HG03159 (cell line): ENCODE measurements at regions not wholly inside any gene's neighbourhood (a gene's known extent, or its start where the extent isn't known, plus 50 kb on each side); places are given as distances from the start of the nearest gene placed in this dataset.

Source experiments
- ATAC-seq: cut with Tn5 transposase; IDR thresholded peaks from one replicate; pipeline ENCODE4 v1.9.1; 2021; ENCODE audit warnings: mild to moderate bottlenecking, moderate library complexity; ENCODE audit not compliant: unreplicated experiment

- no peak for ATAC-seq
Observed at GRCh38 chr4:182142176-182143085, 100.8 kb upstream of the TENM3 start.

GRCh38 chr4:182143086-182143821 lies 99.9 kb upstream of the TENM3 start:
- no peak for ATAC-seq

- peak; percentile 28 for ATAC-seq
Observed at GRCh38 chr4:182143822-182144625, 99.2 kb upstream of the TENM3 start.

- peak; percentile 39 for ATAC-seq
Observed at GRCh38 chr4:182144626-182145333, 98.4 kb upstream of the TENM3 start.

GRCh38 chr4:182145334-182145905 lies 97.8 kb upstream of the TENM3 start:
- no peak for ATAC-seq

GRCh38 chr4:182147391-182147790 lies 95.8 kb upstream of the TENM3 start:
- no peak for ATAC-seq

GRCh38 chr4:182150645-182151044 lies 92.6 kb upstream of the TENM3 start:
- no peak for ATAC-seq

- ATAC-seq, result no peak
Observed at GRCh38 chr4:182155806-182156205, 87.4 kb upstream of the TENM3 start.

- ATAC-seq, result no peak
Observed at GRCh38 chr4:182163180-182163579, 80.0 kb upstream of the TENM3 start.

- ATAC-seq, result no peak
Observed at GRCh38 chr4:182169572-182169971, 73.6 kb upstream of the TENM3 start.

GRCh38 chr4:182169987-182170386 lies 73.2 kb upstream of the TENM3 start:
- ATAC-seq, result no peak

GRCh38 chr4:182170417-182170935 lies 72.7 kb upstream of the TENM3 start:
- ATAC-seq, result no peak

GRCh38 chr4:182174979-182175378 lies 68.2 kb upstream of the TENM3 start:
- ATAC-seq, result no peak

GRCh38 chr4:182175788-182176519 lies 67.2 kb upstream of the TENM3 start:
- no peak for ATAC-seq

GRCh38 chr4:182177166-182177565 lies 66.0 kb upstream of the TENM3 start:
- no peak for ATAC-seq

GRCh38 chr4:182179105-182179504 lies 64.1 kb upstream of the TENM3 start:
- no peak for ATAC-seq

GRCh38 chr4:182179751-182180150 lies 63.5 kb upstream of the TENM3 start:
- ATAC-seq, result no peak

- ATAC-seq, result no peak
Observed at GRCh38 chr4:182185491-182185890, 57.7 kb upstream of the TENM3 start.

- no peak for ATAC-seq
Observed at GRCh38 chr4:182187674-182188073, 55.5 kb upstream of the TENM3 start.
